Hippocampal formation (tissue), 2 donors: ENCODE measurements at regions not wholly inside any gene's neighbourhood (a gene's known extent, or its start where the extent isn't known, plus 50 kb on each side); places are given as distances from the start of the nearest gene placed in this dataset.
"Not testable (repeated sequence)": the region's sequence is repeated elsewhere in the genome, so short reads cannot be mapped to it uniquely, and the experiment has no call there.

ENCODE experiments used
- DNase-seq, 2 donors: peaks; one replicate each; lab custom pipeline; 2025; lab: John Stamatoyannopoulos, UW

DNA sequence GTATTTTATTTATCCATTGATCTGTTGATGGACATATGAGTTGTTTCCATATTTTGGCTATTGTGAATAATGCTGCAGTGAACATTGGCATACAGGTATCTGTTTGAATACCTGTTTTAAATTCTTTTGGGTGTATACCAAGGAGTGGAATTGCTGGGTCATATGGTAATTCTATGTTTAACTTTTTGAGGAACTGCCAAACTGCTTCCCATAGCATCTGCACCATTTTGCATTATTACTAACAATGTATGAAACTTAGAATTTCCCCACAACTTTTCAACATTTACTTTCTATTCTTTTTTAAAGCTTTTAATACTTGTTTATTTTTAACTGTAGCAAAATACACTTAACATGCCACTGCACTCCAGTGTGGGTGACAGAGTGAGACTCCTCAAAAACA lies 57.0 kb upstream of the MSN start:
- DNase-seq: no peak

DNA sequence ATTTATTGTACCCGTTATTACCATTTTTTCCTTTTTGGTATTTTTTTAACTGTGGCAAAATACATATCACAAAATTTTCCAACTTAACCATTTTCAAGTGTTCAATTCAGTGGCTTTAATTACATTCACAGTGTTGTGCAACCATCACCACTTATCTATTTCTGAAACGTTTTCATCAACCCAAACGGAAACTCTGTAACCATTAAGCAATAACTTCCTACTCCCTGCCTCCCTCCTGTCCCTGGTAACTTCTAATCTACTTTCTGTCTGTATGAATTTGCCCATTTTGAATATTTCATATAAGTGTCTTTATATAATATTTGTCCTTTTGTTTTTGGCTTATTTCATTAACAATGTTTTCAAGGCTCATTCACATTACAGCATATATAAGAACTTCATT lies 57.4 kb upstream of the MSN start:
- no peak for DNase-seq

DNA sequence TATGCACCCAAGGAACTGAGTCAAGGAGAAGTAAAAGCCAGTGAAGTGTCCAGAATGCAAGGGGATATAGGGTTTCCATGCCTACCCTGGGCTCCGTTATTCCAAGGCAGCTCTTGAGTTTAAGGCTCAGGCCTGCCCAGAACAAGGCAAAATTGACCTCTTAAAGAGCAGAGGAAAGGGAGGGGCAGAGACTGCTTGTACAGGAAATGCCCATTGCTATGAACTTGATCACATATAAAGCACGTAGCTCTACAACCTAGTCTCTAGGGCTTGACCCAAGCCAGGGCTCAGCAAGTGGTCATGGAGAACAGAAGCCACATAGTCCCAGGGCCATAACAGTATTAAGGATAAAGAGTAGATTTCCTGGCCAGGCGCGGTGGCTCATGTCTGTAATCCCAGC lies 58.2 kb upstream of the MSN start:
- DNase-seq: no peak

DNA sequence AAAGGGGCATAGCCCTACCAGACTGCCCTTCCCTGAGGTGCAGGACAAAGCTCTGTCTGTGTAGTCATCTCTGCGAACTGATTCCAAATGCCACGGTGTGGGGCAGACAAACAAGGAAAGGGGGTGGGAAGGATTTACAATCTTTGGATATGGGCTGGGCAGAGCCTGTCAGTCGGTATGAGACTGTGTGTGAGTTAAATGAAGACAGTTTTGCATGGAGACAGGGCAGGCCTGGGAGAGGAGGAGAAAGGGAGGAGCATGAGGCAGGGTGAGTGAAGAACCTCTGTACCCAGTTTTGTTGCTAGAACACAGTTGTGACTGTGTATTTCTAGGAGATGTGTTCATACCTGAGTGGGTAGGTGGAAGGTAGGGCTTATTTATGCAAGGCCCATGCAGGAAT lies 59.4 kb upstream of the MSN start:
- no peak for DNase-seq

DNA sequence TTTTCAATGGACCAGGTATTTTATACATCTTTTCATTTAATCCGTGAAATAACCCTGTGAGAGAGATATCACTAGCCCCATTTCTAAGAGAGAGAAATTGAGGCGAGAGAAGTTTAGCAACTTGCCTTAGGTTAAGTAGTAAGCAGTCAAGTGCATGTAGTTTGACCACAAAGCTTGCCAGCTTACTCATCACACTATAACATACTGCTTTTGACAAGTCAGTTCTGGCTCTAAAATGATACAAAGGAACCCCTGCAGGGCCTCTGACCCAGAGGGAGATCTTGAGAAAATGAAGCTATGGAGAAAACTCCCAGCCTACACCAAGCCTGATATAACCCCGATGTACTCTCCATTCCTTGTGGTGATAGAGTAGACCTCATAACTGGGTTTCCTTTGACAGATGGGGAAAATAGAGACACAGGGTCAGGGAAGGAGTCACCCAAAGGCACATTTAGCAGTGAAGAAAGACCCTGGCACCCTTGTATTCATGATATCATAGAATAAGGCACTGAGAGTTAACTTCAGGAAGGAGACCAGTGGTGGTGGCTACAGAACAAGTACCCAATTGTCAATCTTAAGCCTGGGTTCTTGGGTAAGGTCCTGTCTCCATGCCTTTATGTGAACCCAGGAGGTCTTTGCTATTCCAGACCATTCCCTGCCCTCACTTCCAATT lies 60.2 kb upstream of the MSN start:
- no peak for DNase-seq

DNA sequence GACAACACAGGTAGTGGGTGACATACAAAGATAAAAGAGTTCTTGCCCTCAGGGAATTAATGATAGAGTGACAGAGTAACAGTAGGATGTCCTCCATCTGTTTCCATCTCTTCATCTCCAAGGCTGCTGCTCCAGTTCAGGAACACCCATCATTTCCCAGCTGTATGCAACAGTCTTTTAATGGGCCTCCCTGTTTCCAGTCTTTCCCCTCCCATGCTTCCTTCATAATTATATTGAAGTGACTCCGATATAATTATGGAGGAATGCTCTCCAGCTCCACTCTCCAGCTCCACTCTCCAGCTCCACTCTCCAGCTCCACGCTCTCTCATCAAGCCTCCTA lies 65.3 kb upstream of the MSN start:
- no peak for DNase-seq

DNA sequence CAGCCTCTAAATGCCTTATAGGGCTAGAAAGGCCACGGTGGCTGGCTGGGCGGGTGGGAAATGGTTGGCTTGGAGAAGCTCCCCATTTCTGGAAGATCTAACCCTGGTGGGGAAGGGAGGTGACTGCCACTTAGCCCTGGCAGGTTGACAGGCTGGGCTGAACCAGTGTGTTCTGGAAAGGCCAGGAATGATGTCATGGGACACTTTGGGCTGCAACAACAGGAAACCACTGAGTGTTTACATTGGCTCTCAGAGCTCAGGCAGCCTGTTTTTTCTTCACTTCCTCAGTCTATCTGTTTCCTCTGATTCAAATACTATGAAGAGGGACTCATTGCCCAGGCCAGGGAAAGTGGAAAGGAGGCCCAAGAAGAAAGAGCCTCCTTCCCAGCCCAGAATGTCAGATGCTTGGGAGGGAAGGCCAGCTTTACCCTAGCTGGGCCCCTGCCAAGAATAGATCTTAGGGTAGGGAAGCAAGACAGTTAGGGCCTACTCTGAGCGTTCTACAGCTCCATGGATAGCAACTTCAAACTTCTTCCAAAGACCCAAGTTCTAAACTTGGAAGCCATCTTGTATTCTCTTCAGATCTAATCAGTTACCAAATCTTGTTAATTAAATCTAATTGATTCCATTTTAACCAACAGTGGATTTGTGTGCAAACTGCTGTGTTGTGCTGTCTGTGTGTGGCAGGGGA lies 65.8 kb upstream of the MSN start:
- peak in 1 of 2 donors; percentile 8 for DNase-seq

DNA sequence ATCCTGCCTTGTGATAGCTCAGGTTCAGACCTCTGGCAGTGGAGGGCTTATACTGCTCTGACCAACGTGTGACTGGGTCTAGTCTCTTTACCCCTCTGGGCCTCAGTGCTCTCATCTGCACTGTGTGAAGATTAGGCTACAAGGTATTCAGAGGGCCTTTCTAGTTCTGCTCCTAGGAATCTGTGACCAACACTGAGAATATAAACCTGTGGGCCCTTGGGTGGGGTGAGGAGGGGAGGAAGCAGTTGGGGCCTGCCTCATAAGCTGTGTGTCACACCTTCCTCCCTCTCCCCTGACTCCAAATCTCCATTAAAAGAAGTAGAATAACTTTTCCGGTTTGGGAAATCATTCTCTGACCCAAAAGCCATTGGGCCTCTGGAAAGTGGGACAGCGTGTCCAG lies 66.3 kb upstream of the MSN start:
- DNase-seq: no peak

DNA sequence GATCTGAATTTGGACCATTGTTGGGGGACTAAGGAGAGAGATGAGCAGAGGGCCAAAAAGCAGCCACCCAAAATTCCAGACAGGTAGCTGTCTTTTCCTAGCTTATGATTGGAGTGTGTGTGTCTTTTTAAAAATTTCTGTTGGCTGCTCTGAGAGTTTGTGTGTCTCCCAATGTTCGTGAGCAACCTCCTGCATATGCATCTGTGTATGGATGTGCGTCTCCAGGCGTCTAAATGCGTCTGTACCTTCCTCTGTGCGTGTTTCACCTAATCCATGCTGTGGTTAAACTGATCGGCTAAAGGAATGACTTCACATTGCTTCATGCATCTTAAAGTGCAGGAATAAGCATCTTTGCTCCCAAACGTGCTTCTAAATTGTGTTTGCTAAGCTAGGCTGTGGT lies 65.5 kb upstream of the LAS1L start:
- DNase-seq: no peak

DNA sequence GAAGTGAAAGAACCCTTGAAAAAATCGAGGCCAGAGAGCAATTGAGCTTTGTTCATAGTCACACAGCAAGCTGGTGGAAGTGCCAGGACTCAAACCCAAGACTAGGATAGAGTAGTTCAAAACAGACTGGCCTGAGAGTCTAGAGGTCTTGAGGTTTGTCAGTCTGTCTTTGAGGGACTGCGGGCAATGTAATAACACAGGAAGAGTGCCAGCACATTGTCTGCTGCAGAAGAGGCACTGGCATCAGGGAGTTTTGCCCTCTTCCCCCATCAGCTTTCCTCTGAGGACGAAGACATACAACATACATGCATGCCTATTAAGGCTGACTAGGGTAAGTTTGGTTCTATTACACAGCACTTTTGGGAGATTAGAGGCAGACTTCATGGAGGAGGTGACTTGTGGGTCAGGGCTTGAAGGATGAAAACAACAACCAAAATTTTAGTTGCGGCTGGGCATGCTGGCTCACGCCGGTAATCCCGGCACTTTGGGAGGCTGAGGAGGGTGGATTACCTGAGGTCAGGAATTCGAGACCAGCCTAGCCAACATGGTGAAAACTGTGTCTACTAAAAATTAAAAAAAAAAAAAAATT lies 64.1 kb upstream of the LAS1L start:
- no peak for DNase-seq

DNA sequence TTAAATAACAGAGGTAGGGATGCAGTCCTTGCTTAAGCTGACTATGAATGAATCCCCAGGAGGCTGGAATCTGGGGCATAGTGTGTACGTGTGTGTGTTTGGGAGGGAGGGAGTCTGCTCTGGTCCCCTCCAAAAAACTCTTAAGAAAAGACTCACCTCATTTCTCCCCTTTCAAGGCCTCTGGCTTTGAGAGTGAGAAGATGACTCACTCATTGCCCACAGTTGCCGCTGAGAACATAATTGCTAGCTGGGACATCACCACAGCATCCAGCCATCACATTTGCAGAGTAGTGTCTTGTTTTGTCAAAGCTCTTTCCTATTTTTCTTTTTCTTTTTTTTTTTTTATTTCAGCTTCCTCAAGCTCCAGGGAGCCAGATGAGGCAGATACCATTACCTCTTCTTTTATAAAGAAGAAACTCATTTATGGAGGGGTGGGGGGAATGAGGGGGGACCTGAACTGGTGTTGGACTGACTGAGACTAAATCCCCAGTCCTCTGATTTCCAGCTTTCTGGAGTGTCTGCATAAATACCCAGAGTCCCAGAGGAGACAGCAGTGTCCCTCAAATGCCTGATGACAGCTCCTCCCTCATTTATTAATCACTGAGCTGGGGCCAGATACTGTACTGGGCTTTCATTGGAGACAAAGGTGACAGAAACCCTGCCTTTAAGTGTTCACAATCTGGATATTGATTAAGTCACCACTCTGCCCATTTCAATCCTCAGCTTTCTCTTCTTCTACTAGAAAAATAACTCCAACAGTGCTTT lies 61.9 kb upstream of the LAS1L start:
- no peak for DNase-seq

DNA sequence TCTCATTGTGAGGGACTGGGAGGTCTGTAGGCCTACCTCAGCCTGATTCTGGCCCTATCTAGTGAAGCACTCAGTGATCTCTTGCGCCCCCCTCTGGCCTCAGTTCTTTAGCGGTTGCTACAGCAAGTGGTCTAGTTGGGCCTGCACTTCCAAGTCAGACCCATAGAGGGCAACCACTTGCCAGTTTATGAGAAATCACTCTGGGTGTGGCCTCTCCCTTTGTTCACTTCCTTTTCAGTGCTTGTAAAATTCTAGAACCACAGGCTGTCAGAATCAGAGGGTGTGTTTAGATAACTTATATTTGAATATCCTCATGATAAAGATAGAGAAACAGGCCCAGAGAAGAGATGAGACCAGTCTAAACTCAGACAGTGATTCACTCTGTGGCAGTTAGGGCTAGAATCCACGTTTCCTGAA lies 60.9 kb upstream of the LAS1L start:
- DNase-seq: peak; percentile 63

DNA sequence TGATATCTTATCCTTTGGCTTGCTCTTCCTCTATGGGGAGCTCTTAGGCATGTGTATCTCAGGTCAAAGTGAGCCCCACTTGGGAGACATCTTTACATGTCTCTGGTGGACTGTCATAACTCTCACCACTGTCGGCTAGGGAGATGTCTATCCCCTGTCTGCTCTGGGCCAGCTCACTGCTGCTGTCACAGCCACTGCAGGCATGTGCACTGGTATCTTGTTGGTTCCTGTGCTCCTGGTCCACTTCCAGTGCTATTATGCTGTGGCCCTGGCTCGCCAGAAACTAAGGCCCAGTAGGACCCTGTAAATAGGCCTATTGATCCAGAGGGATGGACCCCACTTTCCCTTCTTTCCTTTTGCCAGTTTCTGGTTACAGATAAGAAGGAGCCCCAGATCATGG lies 56.6 kb upstream of the LAS1L start:
- DNase-seq: no peak

DNA sequence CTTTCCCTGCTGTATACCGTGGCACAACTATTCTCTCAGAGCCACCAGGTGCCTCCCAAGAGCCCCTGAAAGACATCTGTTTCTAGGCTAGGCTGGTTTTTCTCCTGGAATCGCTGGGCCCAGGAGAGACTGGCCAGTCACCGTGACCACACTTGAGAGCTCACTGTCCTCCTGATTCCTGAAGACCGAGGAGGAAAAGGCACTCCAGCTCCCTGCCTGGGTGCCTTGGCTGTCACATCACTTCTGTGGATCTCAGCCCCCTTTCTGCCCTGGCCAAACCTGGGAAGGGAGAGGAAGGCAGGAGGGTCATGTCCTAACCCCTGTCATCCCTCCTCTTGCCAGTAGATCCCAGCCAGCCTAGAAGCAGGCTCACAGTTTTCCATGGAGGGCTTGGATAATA lies 54.7 kb upstream of the LAS1L start:
- no peak for DNase-seq

DNA sequence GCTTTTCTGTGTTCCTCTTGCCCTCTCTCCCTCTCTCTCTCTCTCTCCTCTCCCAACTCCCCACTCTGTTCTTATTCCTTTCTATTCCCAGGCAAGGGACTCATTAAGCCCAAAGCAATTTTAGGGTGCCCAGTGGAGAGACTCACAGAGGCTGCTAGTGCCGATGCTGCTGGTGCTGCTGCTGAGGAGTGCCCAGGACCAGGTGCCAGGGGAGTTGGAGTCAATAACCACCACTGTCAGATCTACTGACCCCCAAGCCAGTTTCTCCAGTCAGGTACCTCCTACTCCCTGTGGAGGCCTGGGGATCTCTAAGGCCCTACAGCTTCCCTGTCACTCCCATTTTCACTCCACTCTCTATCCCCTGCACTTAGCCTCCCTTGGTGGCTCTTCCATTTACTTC lies 54.2 kb upstream of the LAS1L start:
- DNase-seq: no peak

DNA sequence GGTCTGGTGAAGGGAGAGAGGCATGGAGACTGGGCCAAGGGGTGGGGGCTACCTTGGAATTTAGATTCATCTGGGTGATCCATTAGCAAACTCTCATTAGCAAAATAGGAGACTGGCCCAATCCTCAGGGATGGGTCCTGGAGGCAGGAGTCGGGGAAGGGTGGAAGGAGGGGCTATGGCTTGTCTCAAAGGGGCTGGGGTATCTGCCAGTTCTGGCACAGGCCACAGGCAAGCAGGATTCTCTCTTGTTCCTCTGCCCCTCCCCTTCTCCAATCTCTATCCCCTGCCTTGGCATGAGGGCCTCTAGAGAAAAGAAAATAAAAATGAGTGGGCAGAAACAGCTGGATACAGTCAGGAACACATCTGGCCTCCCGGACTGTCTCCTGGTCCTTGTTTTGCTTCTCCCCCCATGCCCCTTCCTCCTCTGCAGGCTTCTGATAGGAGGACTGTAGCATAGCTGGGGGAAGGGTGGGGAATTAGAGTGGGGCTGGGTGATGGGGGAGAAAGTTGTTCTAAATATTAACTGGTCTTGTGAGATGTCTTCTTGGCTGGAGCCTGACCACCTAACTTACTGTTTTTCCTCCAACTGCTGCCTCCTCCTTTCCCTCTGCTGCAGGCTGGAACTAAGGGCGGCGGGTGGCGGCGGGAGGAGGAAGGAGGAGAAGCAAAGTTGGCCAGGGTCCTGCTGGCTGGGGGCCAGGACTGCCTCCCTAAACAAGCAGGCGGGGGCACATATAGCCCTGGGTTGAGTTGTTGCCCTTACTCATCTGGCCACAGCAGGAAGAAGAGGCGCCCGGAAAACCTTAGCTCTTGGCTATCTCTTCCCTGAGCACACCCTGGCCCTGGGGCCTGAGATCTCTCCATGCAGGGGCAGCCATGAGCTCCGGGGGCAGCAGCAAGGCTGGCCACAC lies 53.3 kb upstream of the LAS1L start:
- DNase-seq: peak; percentile 1 to 34

DNA sequence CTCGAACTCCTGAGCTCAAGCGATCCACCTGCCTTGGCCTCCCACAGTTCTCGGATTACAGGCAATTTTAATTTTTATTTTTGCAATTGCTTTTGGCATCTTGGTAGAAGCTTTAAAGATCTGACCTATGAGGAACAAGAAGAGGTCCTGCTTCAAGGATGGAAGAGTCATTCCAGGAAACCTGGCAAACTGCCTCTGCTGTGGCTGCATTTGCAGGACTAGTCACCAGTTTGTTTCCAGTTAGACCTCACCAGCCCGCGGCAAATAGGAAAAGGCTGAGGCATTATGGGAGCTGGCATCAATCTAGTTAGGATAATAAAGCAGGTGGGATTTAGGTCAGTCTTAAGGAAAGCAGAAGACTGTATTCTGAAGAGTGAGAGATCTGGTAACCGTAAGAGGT lies 51.9 kb upstream of the LAS1L start:
- no peak for DNase-seq

DNA sequence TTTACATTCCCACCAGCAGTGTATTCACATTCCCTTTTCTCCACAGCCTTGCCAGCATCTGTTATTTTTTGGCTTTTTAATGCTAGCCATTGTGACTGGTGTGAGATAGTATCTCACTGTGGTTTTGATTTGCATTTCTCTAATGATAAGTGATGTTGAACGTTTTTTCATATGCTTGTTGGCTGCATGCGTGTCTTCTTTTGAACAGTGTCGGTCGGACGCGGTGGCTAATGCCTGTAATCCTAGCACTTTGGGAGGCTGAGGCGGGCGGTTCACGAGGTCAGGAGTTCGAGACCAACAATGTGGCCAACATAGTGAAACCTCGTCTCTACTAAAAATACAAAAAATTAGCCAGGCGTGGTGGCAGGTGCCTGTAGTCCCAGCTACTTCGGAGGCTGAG lies 50.6 kb upstream of the LAS1L start:
- not testable (repeated sequence) for DNase-seq
